C4-2B (cell line): ENCODE measurements at regions not wholly inside any gene's neighbourhood (a gene's known extent, or its start where the extent isn't known, plus 50 kb on each side); places are given as distances from the start of the nearest gene placed in this dataset.

Source experiments
- ZFX ChIP-seq: fragments of 450-650 bp; IDR thresholded peaks from 2 replicates; pipeline ENCODE4 v1.6.1; 2017
- TF ChIP-seq, protein P1 (sequence below): fragments of 450-650 bp; conservative IDR thresholded peaks from 2 replicates; pipeline ENCODE4 v1.5.1; 2017; ENCODE audit warnings: mild to moderate bottlenecking

DNA sequence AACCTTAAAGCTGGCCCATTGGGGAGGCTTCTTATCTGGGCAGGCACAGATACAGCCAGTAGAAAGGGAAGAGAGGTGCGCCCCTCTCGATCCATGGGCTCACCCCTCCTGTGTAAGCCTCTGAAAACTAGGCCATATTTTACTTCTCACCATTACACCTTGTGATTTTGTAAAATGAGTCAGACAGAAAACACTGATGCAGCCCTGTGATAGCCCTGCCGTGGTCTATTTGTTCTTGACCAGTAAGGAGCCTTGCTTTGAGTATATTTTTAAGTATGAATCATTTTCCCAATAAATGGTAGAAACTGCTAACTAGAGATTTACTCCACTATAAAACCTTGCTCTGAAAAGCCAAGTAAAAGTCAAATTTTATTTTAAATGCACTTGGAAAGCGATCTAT, 329.8 kb upstream of the MBL2 start:
- TF ChIP-seq, protein P1, sequence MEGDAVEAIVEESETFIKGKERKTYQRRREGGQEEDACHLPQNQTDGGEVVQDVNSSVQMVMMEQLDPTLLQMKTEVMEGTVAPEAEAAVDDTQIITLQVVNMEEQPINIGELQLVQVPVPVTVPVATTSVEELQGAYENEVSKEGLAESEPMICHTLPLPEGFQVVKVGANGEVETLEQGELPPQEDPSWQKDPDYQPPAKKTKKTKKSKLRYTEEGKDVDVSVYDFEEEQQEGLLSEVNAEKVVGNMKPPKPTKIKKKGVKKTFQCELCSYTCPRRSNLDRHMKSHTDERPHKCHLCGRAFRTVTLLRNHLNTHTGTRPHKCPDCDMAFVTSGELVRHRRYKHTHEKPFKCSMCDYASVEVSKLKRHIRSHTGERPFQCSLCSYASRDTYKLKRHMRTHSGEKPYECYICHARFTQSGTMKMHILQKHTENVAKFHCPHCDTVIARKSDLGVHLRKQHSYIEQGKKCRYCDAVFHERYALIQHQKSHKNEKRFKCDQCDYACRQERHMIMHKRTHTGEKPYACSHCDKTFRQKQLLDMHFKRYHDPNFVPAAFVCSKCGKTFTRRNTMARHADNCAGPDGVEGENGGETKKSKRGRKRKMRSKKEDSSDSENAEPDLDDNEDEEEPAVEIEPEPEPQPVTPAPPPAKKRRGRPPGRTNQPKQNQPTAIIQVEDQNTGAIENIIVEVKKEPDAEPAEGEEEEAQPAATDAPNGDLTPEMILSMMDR = no peak
- TF ChIP-seq ZFX = no peak
